ENCODE measurements at regions not wholly inside any gene's neighbourhood (a gene's known extent, or its start where the extent isn't known, plus 50 kb on each side); places are given as distances from the start of the nearest gene placed in this dataset.

GRCh38 chr13:61738236-61738750 is 322.6 kb upstream of the PCDH20 start:
- DNase-seq (ENCODE audit: low read depth in 2 of 2): no peak

- no peak for DNase-seq (ENCODE audit: low read depth in 2 of 2)
Observed at GRCh38 chr13:61734683-61735082, 319.0 kb upstream of the PCDH20 start.

- DNase-seq (ENCODE audit: low read depth in 2 of 2): no peak
Observed at GRCh38 chr13:61728471-61728870, 312.8 kb upstream of the PCDH20 start.

GRCh38 chr13:61727767-61728166 is 312.1 kb upstream of the PCDH20 start:
- no peak for DNase-seq (ENCODE audit: low read depth in 2 of 2)

GRCh38 chr13:61725806-61726205 is 310.2 kb upstream of the PCDH20 start:
- DNase-seq (ENCODE audit: low read depth in 2 of 2): no peak

GRCh38 chr13:61722119-61722518 is 306.5 kb upstream of the PCDH20 start:
- no peak for DNase-seq (ENCODE audit: low read depth in 2 of 2)

GRCh38 chr13:61712621-61713020 is 297.0 kb upstream of the PCDH20 start:
- no peak for DNase-seq (ENCODE audit: low read depth in 2 of 2)

GRCh38 chr13:61709258-61709657 is 293.6 kb upstream of the PCDH20 start:
- DNase-seq (ENCODE audit: low read depth in 2 of 2): no peak

GRCh38 chr13:61706899-61707298 is 291.2 kb upstream of the PCDH20 start:
- no peak for DNase-seq (ENCODE audit: low read depth in 2 of 2)

GRCh38 chr13:61700620-61701019 is 285.0 kb upstream of the PCDH20 start:
- no peak for DNase-seq (ENCODE audit: low read depth in 2 of 2)

- DNase-seq (ENCODE audit: low read depth in 2 of 2): no peak
Observed at GRCh38 chr13:61700181-61700580, 284.5 kb upstream of the PCDH20 start.

- DNase-seq (ENCODE audit: low read depth in 2 of 2): no peak
Observed at GRCh38 chr13:61696676-61697075, 281.0 kb upstream of the PCDH20 start.

GRCh38 chr13:61695147-61695546 is 279.5 kb upstream of the PCDH20 start:
- no peak for DNase-seq (ENCODE audit: low read depth in 2 of 2)

GRCh38 chr13:61692691-61693090 is 277.0 kb upstream of the PCDH20 start:
- DNase-seq (ENCODE audit: low read depth in 2 of 2): no peak

GRCh38 chr13:61685682-61686012 is 270.0 kb upstream of the PCDH20 start:
- no peak for DNase-seq (ENCODE audit: low read depth in 2 of 2)

GRCh38 chr13:61684976-61685681 is 269.5 kb upstream of the PCDH20 start:
- no peak for DNase-seq (ENCODE audit: low read depth in 2 of 2)

- DNase-seq (ENCODE audit: low read depth in 2 of 2): no peak
Observed at GRCh38 chr13:61672756-61673155, 257.1 kb upstream of the PCDH20 start.

- no peak for DNase-seq (ENCODE audit: low read depth in 2 of 2)
Observed at GRCh38 chr13:61670384-61671161, 254.9 kb upstream of the PCDH20 start.

GRCh38 chr13:61664801-61665705 is 249.4 kb upstream of the PCDH20 start:
- peak in 1 of 2 donors; percentile 1 for DNase-seq (ENCODE audit: low read depth in 2 of 2)

GRCh38 chr13:61654481-61654880 is 238.8 kb upstream of the PCDH20 start:
- no peak for DNase-seq (ENCODE audit: low read depth in 2 of 2)

- DNase-seq (ENCODE audit: low read depth in 2 of 2): no peak
Observed at GRCh38 chr13:61648547-61648946, 232.9 kb upstream of the PCDH20 start.

GRCh38 chr13:61612192-61612591 is 196.5 kb upstream of the PCDH20 start:
- DNase-seq (ENCODE audit: low read depth in 2 of 2): no peak
